Psoas muscle (tissue), 7 donors: ENCODE measurements at regions not wholly inside any gene's neighbourhood (a gene's known extent, or its start where the extent isn't known, plus 50 kb on each side); places are given as distances from the start of the nearest gene placed in this dataset.

Experiments used
- ATAC-seq, 4 donors: fragments of 200-7000 bp; cut with Tn5 transposase; one replicate each; pipeline ENCODE4 v1.9.1; 2020; ENCODE audit warnings: moderate library complexity in 3 of 4, mild to moderate bottlenecking in 2 of 4
- DNase-seq, 2 donors: peaks; one replicate each; pipeline ENCODE4 v3.0.0-alpha.2; 2020
- H3K27ac ChIP-seq: fragments of 200-600 bp; one replicate; pipeline ENCODE4 v1.8.0; 2022
- H3K27me3 ChIP-seq, 3 donors: fragments of 200-600 bp in 1 of 3; one replicate each; pipeline versions ENCODE4 v1.6.1 to v1.8.0; 2013 to 2022; ENCODE audit warnings: low read length in 2 of 3, mild to moderate bottlenecking in 2 of 3, moderate library complexity in 1 of 3; ENCODE audit not compliant: insufficient read depth in 3 of 3
- H3K36me3 ChIP-seq, 2 donors: fragments of 200-600 bp in 1 of 2; one replicate each; pipeline versions ENCODE4 v1.6.1 to v1.8.0; 2013 to 2022; ENCODE audit warnings: low read depth in 1 of 2, mild to moderate bottlenecking in 1 of 2, moderate library complexity in 1 of 2; ENCODE audit not compliant: insufficient read depth in 1 of 2
- H3K4me1 ChIP-seq: fragments of 200-600 bp; one replicate; pipeline ENCODE4 v1.8.0; 2022
- H3K4me3 ChIP-seq: fragments of 200-600 bp; one replicate; pipeline ENCODE4 v1.8.0; 2022; ENCODE audit warnings: mild to moderate bottlenecking
- H3K9me3 ChIP-seq: fragments of 200-600 bp; one replicate; pipeline ENCODE4 v1.8.0; 2022
- WGBS, 3 donors: extraction: QIAGEN DNeasy Blood & Tissue Kit; methylation state at CpG; one replicate each; pipeline versions ENCODE4 v1.1.6 to v1.1.7; 2013; 5-methylcytosine and 5-hydroxymethylcytosine counted together
- intact Hi-C, 2 donors: fragments of 100-400 bp; cut with DNase I; formaldehyde crosslinking; loops; one replicate each; pipeline versions ENCODE4 v1.11.0 to v1.14.2; 2022
- TF ChIP-seq, protein P1 (sequence below): fragments of 200-600 bp; IDR thresholded peaks from one replicate; pipeline ENCODE4 v1.8.0; 2022; ENCODE audit warnings: antibody characterized with exemption
- donor health status: healthy with polysubstance abuse.
- donor health status: DM: no; HTN: no; CAD: no; lungs with moderate emphysema.
- donor health status: Bipolar disorder and iron deficiency.
- donor health status: healthy.
- donor health status: DM: yes; HTN: yes; CAD: no.
- donor health status: DM: no; HTN: no; CAD: no.
- donor health status: DM: yes; HTN: yes; CAD: no.

DNA sequence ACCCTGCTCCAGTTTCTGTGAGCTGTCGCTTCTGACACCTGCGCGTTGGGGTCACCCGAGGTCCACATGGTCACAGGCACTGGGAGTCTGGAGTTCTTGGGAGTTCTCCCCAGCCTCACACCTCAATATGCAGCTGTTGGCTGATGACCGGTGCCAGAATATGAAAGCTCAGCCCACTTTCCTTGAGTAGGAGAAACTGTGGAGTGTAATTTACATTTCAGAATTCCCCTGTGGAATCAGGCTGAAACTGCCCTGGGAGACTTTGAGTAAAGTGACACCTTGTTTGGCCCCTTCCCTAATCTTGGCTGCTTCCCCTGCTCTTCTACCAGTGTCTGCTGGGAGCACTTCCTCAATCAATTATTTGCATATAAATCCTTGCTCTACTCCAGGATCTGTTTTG, 255.9 kb downstream of the NFKBIZ start:
- WGBS, 3 donors, result 22 to 57% (median 44%) methylated on average over 5 of the region's 5 CpGs
- peak in 2 of 4 donors; percentile 44 to 60 for ATAC-seq
- H3K4me3 ChIP-seq, result no peak overlapping the region
- DNase-seq, result no peak
- H3K27me3 ChIP-seq, result no peaks in the 10 kb centered on the region
- no peaks in the 10 kb centered on the region for H3K9me3 ChIP-seq
- no peaks in the 10 kb centered on the region for H3K36me3 ChIP-seq
- H3K27ac ChIP-seq, result no peak overlapping the region
- H3K4me1 ChIP-seq, result no peaks in the 10 kb centered on the region
- intact Hi-C loops, result no loop called here
- TF ChIP-seq, protein P1, sequence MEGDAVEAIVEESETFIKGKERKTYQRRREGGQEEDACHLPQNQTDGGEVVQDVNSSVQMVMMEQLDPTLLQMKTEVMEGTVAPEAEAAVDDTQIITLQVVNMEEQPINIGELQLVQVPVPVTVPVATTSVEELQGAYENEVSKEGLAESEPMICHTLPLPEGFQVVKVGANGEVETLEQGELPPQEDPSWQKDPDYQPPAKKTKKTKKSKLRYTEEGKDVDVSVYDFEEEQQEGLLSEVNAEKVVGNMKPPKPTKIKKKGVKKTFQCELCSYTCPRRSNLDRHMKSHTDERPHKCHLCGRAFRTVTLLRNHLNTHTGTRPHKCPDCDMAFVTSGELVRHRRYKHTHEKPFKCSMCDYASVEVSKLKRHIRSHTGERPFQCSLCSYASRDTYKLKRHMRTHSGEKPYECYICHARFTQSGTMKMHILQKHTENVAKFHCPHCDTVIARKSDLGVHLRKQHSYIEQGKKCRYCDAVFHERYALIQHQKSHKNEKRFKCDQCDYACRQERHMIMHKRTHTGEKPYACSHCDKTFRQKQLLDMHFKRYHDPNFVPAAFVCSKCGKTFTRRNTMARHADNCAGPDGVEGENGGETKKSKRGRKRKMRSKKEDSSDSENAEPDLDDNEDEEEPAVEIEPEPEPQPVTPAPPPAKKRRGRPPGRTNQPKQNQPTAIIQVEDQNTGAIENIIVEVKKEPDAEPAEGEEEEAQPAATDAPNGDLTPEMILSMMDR, result no peak

DNA sequence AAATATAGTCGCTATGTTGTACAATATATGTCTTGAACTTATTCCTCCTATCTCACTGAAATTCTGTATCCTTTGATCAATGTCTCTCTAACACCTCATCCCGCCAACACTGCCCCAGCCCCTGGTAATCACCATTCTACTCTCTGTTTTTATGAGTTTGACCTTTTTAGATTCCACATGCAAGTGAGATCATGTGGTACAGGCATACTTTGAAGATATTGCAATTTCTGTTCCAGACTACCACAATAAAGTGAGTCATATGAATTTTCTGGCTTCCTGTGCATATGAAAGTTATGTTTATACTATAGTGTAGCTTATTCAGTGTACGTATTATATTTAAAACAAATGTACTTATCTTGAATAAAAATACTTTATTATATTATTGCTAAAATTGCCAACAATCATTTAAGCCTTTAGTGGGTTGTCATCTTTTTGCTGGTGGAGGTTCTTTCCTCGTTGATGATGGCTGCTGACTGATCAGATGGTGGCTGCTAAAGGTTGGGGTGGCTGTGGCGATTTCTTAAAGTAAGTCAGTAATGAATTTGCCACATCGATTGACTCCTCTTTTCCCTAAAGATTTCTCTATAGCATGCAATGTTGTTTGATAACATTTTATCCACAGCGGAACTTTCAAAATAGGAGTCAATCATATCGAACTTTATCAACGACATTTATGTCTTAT, 257.2 kb downstream of the NFKBIZ start:
- TF ChIP-seq, protein P1, result no peak
- no peaks in the 10 kb centered on the region for H3K9me3 ChIP-seq
- H3K27ac ChIP-seq, result no peak overlapping the region
- 91 to 94% (median 92%) methylated on average over 9 of the region's 9 CpGs for WGBS, 3 donors
- no peak overlapping the region for H3K4me3 ChIP-seq
- H3K27me3 ChIP-seq, result no peaks in the 10 kb centered on the region
- no peaks in the 10 kb centered on the region for H3K36me3 ChIP-seq
- intact Hi-C loops, result no loop called here
- no peaks in the 10 kb centered on the region for H3K4me1 ChIP-seq
- DNase-seq (no peak), ATAC-seq (no peak)

DNA sequence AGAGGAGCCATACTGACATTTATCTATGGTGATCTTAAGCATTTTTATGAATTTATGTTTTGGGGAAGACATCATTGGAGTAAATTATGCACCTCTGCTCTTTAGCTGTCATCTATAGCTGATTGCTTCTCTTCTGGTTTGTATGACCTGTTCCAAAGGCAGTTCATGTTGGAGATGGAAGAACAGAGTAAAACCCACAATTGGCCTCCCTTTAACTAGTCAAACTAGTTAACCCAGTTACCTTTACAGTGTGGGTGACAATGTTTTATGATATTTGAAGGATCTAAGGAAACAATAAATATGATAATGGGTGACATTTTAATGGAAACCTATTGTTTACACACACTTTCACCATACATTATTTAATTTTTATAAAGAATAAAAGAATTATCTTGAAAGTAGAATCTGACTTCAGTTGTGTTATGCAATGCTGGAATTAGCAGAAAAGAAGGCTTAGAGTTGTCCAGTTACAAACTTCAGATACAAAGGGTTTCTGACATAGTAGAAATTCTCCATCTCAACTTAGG, 263.5 kb downstream of the NFKBIZ start:
- DNase-seq, result no peak
- TF ChIP-seq, protein P1, result no peak
- Histone ChIP-seq H3K36me3 (no peaks in the 10 kb centered on the region), H3K4me1 (no peaks in the 10 kb centered on the region), H3K27me3 (no peaks in the 10 kb centered on the region), H3K9me3 (no peaks in the 10 kb centered on the region), H3K4me3 (no peak overlapping the region), H3K27ac (no peak overlapping the region)
- intact Hi-C loops, result no loop called here
- no peak for ATAC-seq

DNA sequence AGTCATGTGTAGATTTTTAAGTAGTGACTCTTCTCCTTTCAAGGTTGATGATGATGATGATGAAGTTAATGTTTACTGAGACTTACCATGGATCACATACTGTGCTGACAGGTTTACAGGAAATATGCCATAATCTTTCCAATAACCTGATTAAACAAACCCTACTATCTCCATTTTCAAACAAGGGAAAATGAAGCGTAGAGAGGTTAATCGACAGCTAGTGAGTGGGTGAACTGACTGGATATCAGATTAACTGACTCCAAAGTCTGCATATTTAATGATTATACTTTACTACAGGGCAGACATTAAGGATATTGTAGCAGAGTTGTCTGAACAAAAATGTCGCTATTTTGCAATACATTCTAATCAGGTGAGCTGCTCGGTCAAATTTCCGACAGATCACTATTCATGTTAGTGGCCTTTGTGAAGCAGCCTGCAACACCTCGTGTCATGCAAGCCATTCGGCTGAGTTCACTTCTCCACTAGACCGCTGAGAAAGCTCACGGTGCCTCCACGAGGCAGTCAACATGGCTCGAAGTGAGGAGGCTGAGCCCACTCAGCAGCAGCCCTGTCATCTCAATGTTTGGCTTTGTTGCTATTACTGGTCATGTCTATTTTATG, 264.2 kb downstream of the NFKBIZ start:
- no peak overlapping the region for H3K4me3 ChIP-seq
- no peaks in the 10 kb centered on the region for H3K27me3 ChIP-seq
- intact Hi-C loops, result no loop called here
- H3K36me3 ChIP-seq, result no peaks in the 10 kb centered on the region
- 78 to 85% (median 81%) methylated on average over 11 of the region's 11 CpGs for WGBS, 3 donors
- DNase-seq (no peak), ATAC-seq (no peak)
- H3K27ac ChIP-seq, result no peak overlapping the region
- no peaks in the 10 kb centered on the region for H3K4me1 ChIP-seq
- no peaks in the 10 kb centered on the region for H3K9me3 ChIP-seq
- TF ChIP-seq, protein P1, result no peak
